Mesendoderm (in vitro differentiated cells): ENCODE measurements at regions not wholly inside any gene's neighbourhood (a gene's known extent, or its start where the extent isn't known, plus 50 kb on each side); places are given as distances from the start of the nearest gene placed in this dataset.

Source experiments
- DNase-seq: peaks from one replicate; pipeline ENCODE4 v3.0.0; 2013
- H2AK5ac ChIP-seq: 2 replicates; pipeline ENCODE4 v1.6.1; 2013; ENCODE audit warnings: low read length, inconsistent platforms
- H2BK120ac ChIP-seq: 2 replicates; pipeline ENCODE4 v1.6.1; 2013; ENCODE audit warnings: low read depth, mild to moderate bottlenecking, low read length, moderate library complexity, mixed read lengths
- H2BK15ac ChIP-seq: replicated peaks from 2 replicates; pipeline ENCODE4 v1.6.1; 2013; ENCODE audit warnings: low read depth, mild to moderate bottlenecking, moderate library complexity
- H2BK5ac ChIP-seq: 2 replicates; pipeline ENCODE4 v1.6.1; 2013; ENCODE audit warnings: low read length, inconsistent platforms
- H3K18ac ChIP-seq: 2 replicates; pipeline ENCODE4 v1.6.1; 2013; ENCODE audit warnings: mild to moderate bottlenecking, low read length, mixed read lengths
- H3K23ac ChIP-seq: one replicate; pipeline ENCODE4 v1.6.1; 2013; ENCODE audit warnings: low read length
- H3K27ac ChIP-seq: 2 replicates; pipeline ENCODE4 v1.5.1; 2013; ENCODE audit warnings: low read depth, mild to moderate bottlenecking, inconsistent platforms, low read length, moderate library complexity
- H3K27me3 ChIP-seq: 2 replicates; pipeline ENCODE4 v1.6.1; 2013; ENCODE audit warnings: low read length, control low read depth, mild to moderate bottlenecking, inconsistent platforms; ENCODE audit not compliant: insufficient read depth, poor library complexity
- H3K36me3 ChIP-seq: 2 replicates; pipeline ENCODE4 v1.6.1; 2013; ENCODE audit warnings: low read length, inconsistent platforms; ENCODE audit not compliant: control insufficient read depth, insufficient read depth
- H3K4ac ChIP-seq: one replicate; pipeline ENCODE4 v1.6.1; 2013; ENCODE audit warnings: low read depth, mild to moderate bottlenecking, low read length, moderate library complexity
- H3K4me1 ChIP-seq: 2 replicates; pipeline ENCODE4 v1.6.1; 2013; ENCODE audit warnings: low read depth, low read length, inconsistent platforms; ENCODE audit not compliant: control insufficient read depth
- H3K4me2 ChIP-seq: 2 replicates; pipeline ENCODE4 v1.6.1; 2013; ENCODE audit warnings: low read length
- H3K4me3 ChIP-seq: 2 replicates; pipeline ENCODE4 v1.5.1; 2013; ENCODE audit warnings: mild to moderate bottlenecking, low read length
- H3K56ac ChIP-seq: one replicate; pipeline ENCODE4 v1.6.1; 2013; ENCODE audit warnings: low read length
- H3K79me1 ChIP-seq: 2 replicates; pipeline ENCODE4 v1.6.1; 2013; ENCODE audit warnings: low read length, inconsistent platforms
- H3K79me2 ChIP-seq: 2 replicates; pipeline ENCODE4 v1.6.1; 2013; ENCODE audit warnings: mild to moderate bottlenecking, low read length; ENCODE audit not compliant: control insufficient read depth, insufficient read depth
- H3K9ac ChIP-seq: 2 replicates; pipeline ENCODE4 v1.6.1; 2013; ENCODE audit warnings: low read length, inconsistent platforms
- H4K5ac ChIP-seq: one replicate; pipeline ENCODE4 v1.6.1; 2013; ENCODE audit warnings: low read length
- H4K8ac ChIP-seq: one replicate; pipeline ENCODE4 v1.6.1; 2013; ENCODE audit warnings: low read depth, mild to moderate bottlenecking, control low read depth, low read length, moderate library complexity
- whole genome bisulfite sequencing: extraction: QIAGEN DNeasy Blood & Tissue Kit; methylation state at CpG from one replicate; pipeline ENCODE4 v1.1.7; 2013; ENCODE audit warnings: low lambda C conversion rate, missing lambda C conversion rate; ENCODE audit not compliant: insufficient coverage; ENCODE audit errors: extremely low coverage; 5-methylcytosine and 5-hydroxymethylcytosine counted together

GRCh38 chr2:239554766-239555570 lies 154.1 kb upstream of the HDAC4 start:
- no CpG with 5 or more reads among the region's 8 CpGs for WGBS
- Histone ChIP-seq H4K5ac (no peak overlapping the region), H3K23ac (no peak overlapping the region), H3K4ac (no peak overlapping the region), H2BK15ac (no peak overlapping the region), H3K18ac (no peak overlapping the region), H4K8ac (no peak overlapping the region), H3K4me2 (no peak overlapping the region), H3K79me1 (no peaks in the 10 kb centered on the region), H2BK120ac (no peak overlapping the region), H2AK5ac (no peak overlapping the region), H3K9ac (no peak overlapping the region), H3K27me3 (no peaks in the 10 kb centered on the region), H3K56ac (no peak overlapping the region), H3K4me1 (no peaks in the 10 kb centered on the region), H3K36me3 (no peaks in the 10 kb centered on the region), H3K27ac (no peak overlapping the region), H3K4me3 (no peak overlapping the region), H3K79me2 (no peaks in the 10 kb centered on the region), H2BK5ac (no peak overlapping the region)
- no peak for DNase-seq

- no peak overlapping the region for H2BK15ac ChIP-seq
- no peaks in the 10 kb centered on the region for H3K4me1 ChIP-seq
- no peak overlapping the region for H3K4me2 ChIP-seq
- H3K9ac ChIP-seq: no peak overlapping the region
- H4K8ac ChIP-seq: no peak overlapping the region
- H2BK5ac ChIP-seq: no peak overlapping the region
- H3K18ac ChIP-seq: no peak overlapping the region
- H3K79me2 ChIP-seq: no peaks in the 10 kb centered on the region
- no peak overlapping the region for H3K4me3 ChIP-seq
- H3K27ac ChIP-seq: no peak overlapping the region
- WGBS: no CpG with 5 or more reads among the region's 13 CpGs
- no peak for DNase-seq
- no peak overlapping the region for H2AK5ac ChIP-seq
- no peak overlapping the region for H3K4ac ChIP-seq
- no peak overlapping the region for H2BK120ac ChIP-seq
- no peaks in the 10 kb centered on the region for H3K36me3 ChIP-seq
- H3K56ac ChIP-seq: no peak overlapping the region
- H3K23ac ChIP-seq: no peak overlapping the region
- no peaks in the 10 kb centered on the region for H3K79me1 ChIP-seq
- H3K27me3 ChIP-seq: no peaks in the 10 kb centered on the region
- H4K5ac ChIP-seq: no peak overlapping the region
These were observed 152.7 kb upstream of the HDAC4 start for GRCh38 chr2:239553376-239554000.

- Histone ChIP-seq H2AK5ac (no peak overlapping the region), H3K4me3 (no peak overlapping the region), H3K18ac (no peak overlapping the region), H3K79me2 (no peaks in the 10 kb centered on the region), H2BK5ac (no peak overlapping the region), H3K4me1 (no peaks in the 10 kb centered on the region), H3K4ac (no peak overlapping the region), H4K5ac (no peak overlapping the region), H3K4me2 (no peak overlapping the region), H3K36me3 (no peaks in the 10 kb centered on the region), H2BK120ac (no peak overlapping the region), H3K27me3 (no peaks in the 10 kb centered on the region), H3K56ac (no peak overlapping the region), H3K9ac (no peak overlapping the region), H3K79me1 (no peaks in the 10 kb centered on the region), H4K8ac (no peak overlapping the region), H3K23ac (no peak overlapping the region), H2BK15ac (no peak overlapping the region), H3K27ac (no peak overlapping the region)
- no peak for DNase-seq
- WGBS: no CpG with 5 or more reads among the region's 16 CpGs
These were observed 151.6 kb upstream of the HDAC4 start for GRCh38 chr2:239552213-239552926.

GRCh38 chr2:239551206-239551605 lies 150.4 kb upstream of the HDAC4 start:
- no peaks in the 10 kb centered on the region for H3K79me1 ChIP-seq
- no peak overlapping the region for H2BK120ac ChIP-seq
- H2BK15ac ChIP-seq: no peak overlapping the region
- H3K27me3 ChIP-seq: no peaks in the 10 kb centered on the region
- no peak overlapping the region for H3K18ac ChIP-seq
- H3K27ac ChIP-seq: no peak overlapping the region
- no peak overlapping the region for H3K4me3 ChIP-seq
- H3K4me1 ChIP-seq: no peaks in the 10 kb centered on the region
- H3K79me2 ChIP-seq: no peaks in the 10 kb centered on the region
- H3K36me3 ChIP-seq: no peaks in the 10 kb centered on the region
- no peak overlapping the region for H3K9ac ChIP-seq
- WGBS: no CpG with 5 or more reads among the region's 6 CpGs
- H2AK5ac ChIP-seq: no peak overlapping the region
- no peak overlapping the region for H3K4ac ChIP-seq
- no peak overlapping the region for H2BK5ac ChIP-seq
- no peak overlapping the region for H3K4me2 ChIP-seq
- H3K23ac ChIP-seq: no peak overlapping the region
- no peak overlapping the region for H3K56ac ChIP-seq
- H4K5ac ChIP-seq: no peak overlapping the region
- no peak for DNase-seq
- H4K8ac ChIP-seq: no peak overlapping the region

GRCh38 chr2:239550357-239550756 lies 149.5 kb upstream of the HDAC4 start:
- no peaks in the 10 kb centered on the region for H3K36me3 ChIP-seq
- H2BK120ac ChIP-seq: no peak overlapping the region
- no peaks in the 10 kb centered on the region for H3K79me2 ChIP-seq
- no peak overlapping the region for H3K4me3 ChIP-seq
- no peak overlapping the region for H4K5ac ChIP-seq
- no peak overlapping the region for H3K27ac ChIP-seq
- H2BK5ac ChIP-seq: no peak overlapping the region
- no peak overlapping the region for H3K4ac ChIP-seq
- H3K23ac ChIP-seq: no peak overlapping the region
- no peaks in the 10 kb centered on the region for H3K79me1 ChIP-seq
- H3K9ac ChIP-seq: no peak overlapping the region
- no peak overlapping the region for H2BK15ac ChIP-seq
- no CpG with 5 or more reads among the region's 3 CpGs for WGBS
- no peak overlapping the region for H4K8ac ChIP-seq
- H2AK5ac ChIP-seq: no peak overlapping the region
- no peak overlapping the region for H3K18ac ChIP-seq
- DNase-seq: peak; percentile 11
- H3K27me3 ChIP-seq: no peaks in the 10 kb centered on the region
- no peaks in the 10 kb centered on the region for H3K4me1 ChIP-seq
- H3K4me2 ChIP-seq: no peak overlapping the region
- H3K56ac ChIP-seq: no peak overlapping the region
